Neural progenitor cell (in vitro differentiated cells): ENCODE measurements at regions not wholly inside any gene's neighbourhood (a gene's known extent, or its start where the extent isn't known, plus 50 kb on each side); places are given as distances from the start of the nearest gene placed in this dataset.

ENCODE experiments used
- DNase-seq: peaks from one replicate; pipeline ENCODE4 v3.0.0-alpha.2; 2016; ENCODE audit warnings: low spot score
- H2AFZ ChIP-seq: fragments of 200-600 bp; sonication (generic); replicated peaks from 2 replicates; pipeline ENCODE4 v1.6.1; 2016; ENCODE audit warnings: antibody characterized with exemption
- H3F3A ChIP-seq: fragments of 200-600 bp; sonication (generic); 2 replicates; pipeline ENCODE4 v1.6.1; 2016; ENCODE audit warnings: antibody characterized with exemption, low read depth
- H3K27ac ChIP-seq: fragments of 200-600 bp; sonication (generic); 2 replicates; pipeline ENCODE4 v1.5.1; 2016; ENCODE audit warnings: mild to moderate bottlenecking
- H3K27me3 ChIP-seq: fragments of 200-600 bp; sonication (generic); 2 replicates; pipeline ENCODE4 v1.6.1; 2016; ENCODE audit warnings: mild to moderate bottlenecking, moderate library complexity
- H3K36me3 ChIP-seq: fragments of 200-600 bp; sonication (generic); 2 replicates; pipeline ENCODE4 v1.5.1; 2016
- H3K4me1 ChIP-seq: fragments of 200-600 bp; sonication (generic); 2 replicates; pipeline ENCODE4 v1.6.1; 2016; ENCODE audit warnings: mixed run types
- H3K4me2 ChIP-seq: fragments of 200-600 bp; sonication (generic); 2 replicates; pipeline ENCODE4 v1.6.1; 2016
- H3K4me3 ChIP-seq: fragments of 200-600 bp; sonication (generic); 2 replicates; pipeline ENCODE4 v1.5.1; 2016
- H3K79me2 ChIP-seq: fragments of 200-600 bp; sonication (generic); 2 replicates; pipeline ENCODE4 v1.6.1; 2016; ENCODE audit warnings: low read depth
- H3K9ac ChIP-seq: fragments of 200-600 bp; sonication (generic); 2 replicates; pipeline ENCODE4 v1.6.1; 2016
- H3K9me3 ChIP-seq: fragments of 200-600 bp; sonication (generic); 2 replicates; pipeline ENCODE4 v1.5.1; 2016; ENCODE audit warnings: low read depth
- H4K20me1 ChIP-seq: fragments of 200-600 bp; sonication (generic); 2 replicates; pipeline ENCODE4 v1.6.1; 2016; ENCODE audit warnings: low read depth
- H3K27ac Mint-ChIP-seq: 3 replicates; pipeline ENCODE4 v1.8.0; 2021; ENCODE audit warnings: mixed read lengths
- H3K27me3 Mint-ChIP-seq: 2 replicates; pipeline ENCODE4 v1.8.0; 2022; ENCODE audit warnings: low read depth, mild to moderate bottlenecking, inconsistent platforms, moderate library complexity, mixed read lengths; ENCODE audit not compliant: insufficient read depth
- H3K36me3 Mint-ChIP-seq: 3 replicates; pipeline ENCODE4 v1.8.0; 2021; ENCODE audit warnings: mixed read lengths
- H3K4me1 Mint-ChIP-seq: 3 replicates; pipeline ENCODE4 v1.8.0; 2021; ENCODE audit warnings: mixed read lengths
- H3K4me3 Mint-ChIP-seq: 3 replicates; pipeline ENCODE4 v1.8.0; 2021; ENCODE audit warnings: mild to moderate bottlenecking, moderate library complexity, mixed read lengths
- H3K9me3 Mint-ChIP-seq: 3 replicates; pipeline ENCODE4 v1.8.0; 2020; ENCODE audit warnings: mixed read lengths
- EZH2 ChIP-seq: fragments of 200-600 bp; sonication (generic); IDR thresholded peaks from 2 replicates; pipeline ENCODE4 v1.6.1; 2017; ENCODE audit warnings: antibody characterized with exemption, mild to moderate bottlenecking, moderate library complexity
- EZH2phosphoT487 ChIP-seq: fragments of 200-600 bp; sonication (generic); IDR thresholded peaks from 2 replicates; pipeline ENCODE4 v1.6.1; 2017; ENCODE audit warnings: antibody characterized with exemption
- TF ChIP-seq, protein P1 (sequence below): fragments of 200-600 bp; sonication (generic); IDR thresholded peaks from 2 replicates; pipeline ENCODE4 v1.5.1; 2017; ENCODE audit warnings: antibody characterized with exemption, mild to moderate bottlenecking

DNA sequence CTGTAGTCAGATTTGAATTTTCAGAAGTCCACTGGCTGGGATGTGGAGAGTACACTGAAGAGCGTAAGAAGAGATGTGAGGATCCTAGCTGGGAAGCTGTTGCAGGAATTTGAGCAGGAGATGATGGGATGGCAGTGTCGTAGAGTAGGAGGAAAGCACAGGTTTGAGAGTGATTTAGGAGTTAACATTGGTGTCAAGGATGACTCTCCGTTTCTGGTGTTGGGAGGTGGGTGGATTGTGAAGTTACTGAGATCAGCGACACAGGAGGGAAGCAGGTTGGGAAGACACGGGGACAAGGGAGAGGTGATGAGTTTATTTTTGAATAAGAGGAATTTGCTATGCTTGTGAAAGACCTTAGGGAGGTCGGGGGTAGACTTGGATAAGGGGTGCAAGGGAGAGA lies 434.2 kb upstream of the TPM1 start:
- no peak for DNase-seq
- Mint-ChIP-seq H3K36me3 (no peaks in the 10 kb centered on the region), H3K27ac (no peak overlapping the region), H3K4me1 (no peaks in the 10 kb centered on the region), H3K27me3 (no peaks in the 10 kb centered on the region), H3K4me3 (no peak overlapping the region), H3K9me3 (no peaks in the 10 kb centered on the region)
- H3K79me2 ChIP-seq, result no peaks in the 10 kb centered on the region
- H3K36me3 ChIP-seq, result no peaks in the 10 kb centered on the region
- H3K27me3 ChIP-seq, result no peaks in the 10 kb centered on the region
- H3K4me1 ChIP-seq, result no peaks in the 10 kb centered on the region
- no peaks in the 10 kb centered on the region for H3K9me3 ChIP-seq
- no peak overlapping the region for H3K4me3 ChIP-seq
- H2AFZ ChIP-seq, result no peak overlapping the region
- TF ChIP-seq EZH2 (no peak), EZH2phosphoT487 (no peak)
- TF ChIP-seq, protein P1, sequence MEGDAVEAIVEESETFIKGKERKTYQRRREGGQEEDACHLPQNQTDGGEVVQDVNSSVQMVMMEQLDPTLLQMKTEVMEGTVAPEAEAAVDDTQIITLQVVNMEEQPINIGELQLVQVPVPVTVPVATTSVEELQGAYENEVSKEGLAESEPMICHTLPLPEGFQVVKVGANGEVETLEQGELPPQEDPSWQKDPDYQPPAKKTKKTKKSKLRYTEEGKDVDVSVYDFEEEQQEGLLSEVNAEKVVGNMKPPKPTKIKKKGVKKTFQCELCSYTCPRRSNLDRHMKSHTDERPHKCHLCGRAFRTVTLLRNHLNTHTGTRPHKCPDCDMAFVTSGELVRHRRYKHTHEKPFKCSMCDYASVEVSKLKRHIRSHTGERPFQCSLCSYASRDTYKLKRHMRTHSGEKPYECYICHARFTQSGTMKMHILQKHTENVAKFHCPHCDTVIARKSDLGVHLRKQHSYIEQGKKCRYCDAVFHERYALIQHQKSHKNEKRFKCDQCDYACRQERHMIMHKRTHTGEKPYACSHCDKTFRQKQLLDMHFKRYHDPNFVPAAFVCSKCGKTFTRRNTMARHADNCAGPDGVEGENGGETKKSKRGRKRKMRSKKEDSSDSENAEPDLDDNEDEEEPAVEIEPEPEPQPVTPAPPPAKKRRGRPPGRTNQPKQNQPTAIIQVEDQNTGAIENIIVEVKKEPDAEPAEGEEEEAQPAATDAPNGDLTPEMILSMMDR, result no peak
- no peak overlapping the region for H3K27ac ChIP-seq
- no peaks in the 10 kb centered on the region for H4K20me1 ChIP-seq
- H3K9ac ChIP-seq, result no peak overlapping the region
- no peaks in the 10 kb centered on the region for H3F3A ChIP-seq
- H3K4me2 ChIP-seq, result no peak overlapping the region

DNA sequence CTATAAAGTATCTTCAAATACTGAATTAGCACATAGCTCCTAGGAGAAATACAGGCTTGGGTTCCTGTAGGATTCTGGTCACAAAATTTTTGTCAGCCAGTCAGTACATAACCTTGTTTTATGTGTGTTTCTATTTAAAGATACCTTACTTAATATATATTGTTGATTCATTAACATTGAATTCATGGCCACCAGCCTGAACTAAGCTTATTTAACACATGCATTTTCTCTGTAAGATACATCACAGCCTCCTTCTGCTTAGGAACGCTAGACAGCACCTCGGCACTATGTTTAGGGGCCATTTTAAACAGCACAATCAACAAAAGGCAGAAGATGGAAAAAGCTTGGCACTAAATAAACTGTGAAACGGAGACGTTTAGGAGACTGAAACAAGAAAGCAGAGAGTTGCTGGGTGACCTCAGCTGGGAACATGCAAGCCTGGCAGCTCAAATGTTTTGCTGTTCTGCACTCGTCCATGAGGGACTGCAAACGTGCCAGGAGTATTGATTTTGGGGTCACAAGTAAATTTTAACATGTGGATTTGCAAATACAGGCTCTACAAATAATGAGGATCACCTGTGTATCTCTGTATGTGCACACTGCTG lies 432.2 kb upstream of the TPM1 start:
- no peak overlapping the region for H3K9ac ChIP-seq
- H3K4me3 ChIP-seq, result no peak overlapping the region
- H3K9me3 ChIP-seq, result no peaks in the 10 kb centered on the region
- Mint-ChIP-seq H3K27me3 (no peaks in the 10 kb centered on the region), H3K9me3 (no peaks in the 10 kb centered on the region), H3K4me3 (no peak overlapping the region), H3K36me3 (no peaks in the 10 kb centered on the region), H3K27ac (no peak overlapping the region), H3K4me1 (no peaks in the 10 kb centered on the region)
- no peaks in the 10 kb centered on the region for H4K20me1 ChIP-seq
- no peaks in the 10 kb centered on the region for H3K79me2 ChIP-seq
- H3K27ac ChIP-seq, result no peak overlapping the region
- no peak overlapping the region for H3K4me2 ChIP-seq
- DNase-seq, result no peak
- H3K4me1 ChIP-seq, result no peaks in the 10 kb centered on the region
- H2AFZ ChIP-seq, result no peak overlapping the region
- H3K36me3 ChIP-seq, result no peaks in the 10 kb centered on the region
- H3K27me3 ChIP-seq, result no peaks in the 10 kb centered on the region
- no peak for TF ChIP-seq EZH2phosphoT487
- TF ChIP-seq, protein P1, result no peak
- TF ChIP-seq EZH2, result no peak
- H3F3A ChIP-seq, result no peaks in the 10 kb centered on the region

DNA sequence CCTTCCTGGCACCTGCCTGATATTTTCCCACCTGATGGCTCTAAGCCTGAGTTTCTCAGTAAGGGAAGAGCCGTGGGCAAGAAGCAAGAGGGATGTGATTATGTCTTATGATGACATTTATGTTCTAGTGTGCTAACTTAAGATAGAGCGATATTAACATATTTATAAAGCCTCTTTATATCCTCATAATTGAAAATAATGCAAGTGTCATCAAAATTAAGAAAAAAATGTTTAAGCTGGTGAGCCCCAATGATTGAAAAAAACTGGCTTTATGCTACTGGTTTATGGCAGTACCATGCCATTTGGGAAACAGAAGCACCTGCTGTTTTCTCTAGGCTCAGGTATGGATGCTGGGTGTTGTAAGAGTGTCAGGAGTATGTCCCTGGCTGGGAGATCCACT lies 431.5 kb upstream of the TPM1 start:
- DNase-seq, result no peak

More for the DNA sequence above, 431.5 kb upstream of the TPM1 start:
- no peak overlapping the region for H3K27ac ChIP-seq
- H3K36me3 Mint-ChIP-seq, result no peaks in the 10 kb centered on the region
- TF ChIP-seq EZH2phosphoT487, result no peak
- TF ChIP-seq, protein P1, result no peak
- no peak for TF ChIP-seq EZH2
- H3K4me2 ChIP-seq, result no peak overlapping the region
- H3K9me3 Mint-ChIP-seq, result no peaks in the 10 kb centered on the region
- H3K36me3 ChIP-seq, result no peaks in the 10 kb centered on the region
- H3K9me3 ChIP-seq, result no peaks in the 10 kb centered on the region
- no peaks in the 10 kb centered on the region for H3K27me3 Mint-ChIP-seq
- no peaks in the 10 kb centered on the region for H3K27me3 ChIP-seq
- H3K4me1 Mint-ChIP-seq, result no peaks in the 10 kb centered on the region
- H3K27ac Mint-ChIP-seq, result no peak overlapping the region
- H3K4me3 Mint-ChIP-seq, result no peak overlapping the region
- H3K9ac ChIP-seq, result no peak overlapping the region
- no peaks in the 10 kb centered on the region for H3K4me1 ChIP-seq
- H3K79me2 ChIP-seq, result no peaks in the 10 kb centered on the region
- H3F3A ChIP-seq, result no peaks in the 10 kb centered on the region
- no peak overlapping the region for H3K4me3 ChIP-seq
- H2AFZ ChIP-seq, result no peak overlapping the region
- no peaks in the 10 kb centered on the region for H4K20me1 ChIP-seq
